Myocyte (in vitro differentiated cells): ENCODE measurements at regions not wholly inside any gene's neighbourhood (a gene's known extent, or its start where the extent isn't known, plus 50 kb on each side); places are given as distances from the start of the nearest gene placed in this dataset.
"Not testable (repeated sequence)": the region's sequence is repeated elsewhere in the genome, so short reads cannot be mapped to it uniquely, and the experiment has no call there.

Source experiments
- DNase-seq: peaks from one replicate; pipeline ENCODE4 v3.0.0-alpha.2; 2012; ENCODE audit warnings: low read depth

GRCh38 chr3:148453781-148454191 lies 243.9 kb upstream of the AGTR1 start:
- no peak for DNase-seq

GRCh38 chr3:148455098-148455497 lies 242.6 kb upstream of the AGTR1 start:
- DNase-seq = no peak

- DNase-seq = no peak
Observed at GRCh38 chr3:148457886-148458285, 239.8 kb upstream of the AGTR1 start.

GRCh38 chr3:148459931-148460513 lies 237.7 kb upstream of the AGTR1 start:
- DNase-seq = peak; percentile 9

GRCh38 chr3:148460686-148461085 lies 237.0 kb upstream of the AGTR1 start:
- no peak for DNase-seq

GRCh38 chr3:148464246-148464645 lies 233.5 kb upstream of the AGTR1 start:
- DNase-seq = no peak

GRCh38 chr3:148466143-148466542 lies 231.6 kb upstream of the AGTR1 start:
- peak; percentile 19 for DNase-seq

- no peak for DNase-seq
Observed at GRCh38 chr3:148466980-148467740, 230.5 kb upstream of the AGTR1 start.

- DNase-seq = no peak
Observed at GRCh38 chr3:148477375-148477774, 220.3 kb upstream of the AGTR1 start.

- DNase-seq = no peak
Observed at GRCh38 chr3:148493631-148494030, 204.1 kb upstream of the AGTR1 start.

GRCh38 chr3:148494451-148494850 lies 203.3 kb upstream of the AGTR1 start:
- no peak for DNase-seq

- DNase-seq = no peak
Observed at GRCh38 chr3:148500881-148501280, 196.8 kb upstream of the AGTR1 start.

GRCh38 chr3:148510116-148510515 lies 187.6 kb upstream of the AGTR1 start:
- DNase-seq = no peak

- no peak for DNase-seq
Observed at GRCh38 chr3:148510561-148510960, 187.1 kb upstream of the AGTR1 start.

GRCh38 chr3:148512648-148513047 lies 185.1 kb upstream of the AGTR1 start:
- DNase-seq = no peak

- DNase-seq = no peak
Observed at GRCh38 chr3:148513096-148513543, 184.6 kb upstream of the AGTR1 start.

GRCh38 chr3:148518520-148518919 lies 179.2 kb upstream of the AGTR1 start:
- DNase-seq = no peak

GRCh38 chr3:148525621-148526020 lies 172.1 kb upstream of the AGTR1 start:
- not testable (repeated sequence) for DNase-seq

GRCh38 chr3:148528024-148528423 lies 169.7 kb upstream of the AGTR1 start:
- DNase-seq = no peak

- no peak for DNase-seq
Observed at GRCh38 chr3:148531836-148532235, 165.9 kb upstream of the AGTR1 start.

- DNase-seq = no peak
Observed at GRCh38 chr3:148532326-148532725, 165.4 kb upstream of the AGTR1 start.

- DNase-seq = no peak
Observed at GRCh38 chr3:148532774-148533173, 164.9 kb upstream of the AGTR1 start.
